GM23338 (cell line): ENCODE measurements at regions not wholly inside any gene's neighbourhood (a gene's known extent, or its start where the extent isn't known, plus 50 kb on each side); places are given as distances from the start of the nearest gene placed in this dataset.

Source experiments
- ATAC-seq: fragments of 200-7000 bp; cut with Tn5 transposase; 3 replicates; pipeline ENCODE4 v1.9.1; 2020
- DNase-seq: peaks from one replicate; pipeline ENCODE4 v3.0.0-alpha.2; 2015; ENCODE audit warnings: low spot score
- H2AFZ ChIP-seq: fragments of 200-600 bp; sonication (generic); 2 replicates; pipeline ENCODE4 v1.8.0; 2016; ENCODE audit warnings: antibody characterized with exemption, mild to moderate bottlenecking, moderate library complexity
- H3F3A ChIP-seq: fragments of 200-600 bp; sonication (generic); replicated peaks from 2 replicates; pipeline ENCODE4 v1.8.0; 2017; ENCODE audit warnings: antibody characterized with exemption, mixed run types, low read depth
- H3K27ac ChIP-seq: fragments of 200-600 bp; sonication (generic); 2 replicates; pipeline ENCODE4 v1.6.1; 2016; ENCODE audit warnings: low read depth
- H3K27me3 ChIP-seq: fragments of 200-600 bp; sonication (generic); 2 replicates; pipeline ENCODE4 v1.8.0; 2016; ENCODE audit warnings: mild to moderate bottlenecking, mixed run types, moderate library complexity; ENCODE audit not compliant: insufficient read depth
- H3K36me3 ChIP-seq: fragments of 200-600 bp; sonication (generic); 2 replicates; pipeline ENCODE4 v1.8.0; 2016; ENCODE audit warnings: mild to moderate bottlenecking; ENCODE audit not compliant: insufficient read depth
- H3K4me1 ChIP-seq: fragments of 200-600 bp; sonication (generic); 2 replicates; pipeline ENCODE4 v1.8.0; 2016; ENCODE audit warnings: mild to moderate bottlenecking, moderate library complexity; ENCODE audit not compliant: insufficient read depth
- H3K4me2 ChIP-seq: fragments of 200-600 bp; sonication (generic); 2 replicates; pipeline ENCODE4 v1.7.1; 2017; ENCODE audit warnings: mixed run types
- H3K4me3 ChIP-seq: fragments of 200-600 bp; sonication (generic); 2 replicates; pipeline ENCODE4 v1.6.1; 2016; ENCODE audit warnings: mixed run types
- H3K79me2 ChIP-seq: fragments of 200-600 bp; sonication (generic); replicated peaks from 2 replicates; pipeline ENCODE4 v1.8.0; 2017; ENCODE audit warnings: mild to moderate bottlenecking; ENCODE audit not compliant: insufficient read depth
- H3K9me2 ChIP-seq: fragments of 200-600 bp; sonication (generic); 2 replicates; pipeline ENCODE4 v1.8.0; 2017; ENCODE audit not compliant: insufficient read depth
- H4K20me1 ChIP-seq: fragments of 200-600 bp; sonication (generic); replicated peaks from 2 replicates; pipeline ENCODE4 v1.8.0; 2017; ENCODE audit warnings: mild to moderate bottlenecking; ENCODE audit not compliant: insufficient read depth
- H3K27ac Mint-ChIP-seq: 2 replicates; pipeline ENCODE4 v1.8.0; 2020; ENCODE audit warnings: inconsistent platforms, mild to moderate bottlenecking, moderate library complexity, mixed read lengths
- H3K27me3 Mint-ChIP-seq: 3 replicates; pipeline ENCODE4 v1.8.0; 2022; ENCODE audit warnings: low read depth, mild to moderate bottlenecking, moderate library complexity, mixed read lengths, inconsistent platforms; ENCODE audit not compliant: insufficient read depth, poor library complexity
- H3K36me3 Mint-ChIP-seq: 3 replicates; pipeline ENCODE4 v1.8.0; 2021; ENCODE audit warnings: low read depth, mild to moderate bottlenecking, inconsistent platforms, moderate library complexity, mixed read lengths
- H3K4me1 Mint-ChIP-seq: 3 replicates; pipeline ENCODE4 v1.8.0; 2020; ENCODE audit warnings: mild to moderate bottlenecking, inconsistent platforms, mixed read lengths
- H3K4me3 Mint-ChIP-seq: 3 replicates; pipeline ENCODE4 v1.8.0; 2021; ENCODE audit warnings: moderate library complexity, mild to moderate bottlenecking, inconsistent platforms, mixed read lengths
- H3K9me3 Mint-ChIP-seq: 3 replicates; pipeline ENCODE4 v1.8.0; 2020; ENCODE audit warnings: moderate library complexity, mild to moderate bottlenecking, inconsistent platforms, mixed read lengths
- CTCF ChIP-seq, 2 experiments: fragments of 200-600 bp in 1 of 2; sonication (generic) in 1 of 2; conservative IDR thresholded peaks; 2 replicates each; pipeline versions ENCODE4 v1.5.1 to v1.6.1; 2016 to 2017; ENCODE audit warnings: antibody characterized with exemption in 2 of 2, low read depth in 2 of 2, mild to moderate bottlenecking in 2 of 2, moderate library complexity in 1 of 2
- TF ChIP-seq, protein P1 (sequence below): fragments of 250-450 bp; sonication (Bioruptor Pico); IDR thresholded peaks from 2 replicates; pipeline ENCODE4 v1.5.0; 2020; ENCODE audit warnings: mild to moderate bottlenecking, moderate library complexity

GRCh38 chr11:8338138-8338537 lies 74.5 kb upstream of the LMO1 start:
- peaks cover 4% of the 10 kb centered on the region; the same call in 1 of the 2 replicates for H3K4me1 ChIP-seq
- peaks cover 38% of the 10 kb centered on the region for H3K4me1 Mint-ChIP-seq
- no peak overlapping the region for H3K4me3 ChIP-seq
- H3K27me3 ChIP-seq = no peaks in the 10 kb centered on the region
- no peaks in the 10 kb centered on the region for H3K9me2 ChIP-seq
- H4K20me1 ChIP-seq = no peaks in the 10 kb centered on the region
- ATAC-seq (peak; percentile 85), DNase-seq (peak; percentile 74)
- H3K27me3 Mint-ChIP-seq = peaks cover 14% of the 10 kb centered on the region
- H3K4me3 Mint-ChIP-seq = no peak overlapping the region
- no peaks in the 10 kb centered on the region; the same call in 2 of the 3 replicates for H3K9me3 Mint-ChIP-seq
- peak overlapping the region; percentile 54; the same call in 1 of the 2 replicates for H3K27ac Mint-ChIP-seq
- no peak overlapping the region for H3K27ac ChIP-seq
- H3F3A ChIP-seq = no peaks in the 10 kb centered on the region
- peak overlapping the region; percentile 48; the same call in 1 of the 2 replicates for H2AFZ ChIP-seq
- no peaks in the 10 kb centered on the region for H3K79me2 ChIP-seq
- TF ChIP-seq CTCF (conservative IDR thresholded peaks at IDR 0.05; ENCODE audit: low read depth in 2 of 2) = peak; percentile 89 to 91
- TF ChIP-seq, protein P1, sequence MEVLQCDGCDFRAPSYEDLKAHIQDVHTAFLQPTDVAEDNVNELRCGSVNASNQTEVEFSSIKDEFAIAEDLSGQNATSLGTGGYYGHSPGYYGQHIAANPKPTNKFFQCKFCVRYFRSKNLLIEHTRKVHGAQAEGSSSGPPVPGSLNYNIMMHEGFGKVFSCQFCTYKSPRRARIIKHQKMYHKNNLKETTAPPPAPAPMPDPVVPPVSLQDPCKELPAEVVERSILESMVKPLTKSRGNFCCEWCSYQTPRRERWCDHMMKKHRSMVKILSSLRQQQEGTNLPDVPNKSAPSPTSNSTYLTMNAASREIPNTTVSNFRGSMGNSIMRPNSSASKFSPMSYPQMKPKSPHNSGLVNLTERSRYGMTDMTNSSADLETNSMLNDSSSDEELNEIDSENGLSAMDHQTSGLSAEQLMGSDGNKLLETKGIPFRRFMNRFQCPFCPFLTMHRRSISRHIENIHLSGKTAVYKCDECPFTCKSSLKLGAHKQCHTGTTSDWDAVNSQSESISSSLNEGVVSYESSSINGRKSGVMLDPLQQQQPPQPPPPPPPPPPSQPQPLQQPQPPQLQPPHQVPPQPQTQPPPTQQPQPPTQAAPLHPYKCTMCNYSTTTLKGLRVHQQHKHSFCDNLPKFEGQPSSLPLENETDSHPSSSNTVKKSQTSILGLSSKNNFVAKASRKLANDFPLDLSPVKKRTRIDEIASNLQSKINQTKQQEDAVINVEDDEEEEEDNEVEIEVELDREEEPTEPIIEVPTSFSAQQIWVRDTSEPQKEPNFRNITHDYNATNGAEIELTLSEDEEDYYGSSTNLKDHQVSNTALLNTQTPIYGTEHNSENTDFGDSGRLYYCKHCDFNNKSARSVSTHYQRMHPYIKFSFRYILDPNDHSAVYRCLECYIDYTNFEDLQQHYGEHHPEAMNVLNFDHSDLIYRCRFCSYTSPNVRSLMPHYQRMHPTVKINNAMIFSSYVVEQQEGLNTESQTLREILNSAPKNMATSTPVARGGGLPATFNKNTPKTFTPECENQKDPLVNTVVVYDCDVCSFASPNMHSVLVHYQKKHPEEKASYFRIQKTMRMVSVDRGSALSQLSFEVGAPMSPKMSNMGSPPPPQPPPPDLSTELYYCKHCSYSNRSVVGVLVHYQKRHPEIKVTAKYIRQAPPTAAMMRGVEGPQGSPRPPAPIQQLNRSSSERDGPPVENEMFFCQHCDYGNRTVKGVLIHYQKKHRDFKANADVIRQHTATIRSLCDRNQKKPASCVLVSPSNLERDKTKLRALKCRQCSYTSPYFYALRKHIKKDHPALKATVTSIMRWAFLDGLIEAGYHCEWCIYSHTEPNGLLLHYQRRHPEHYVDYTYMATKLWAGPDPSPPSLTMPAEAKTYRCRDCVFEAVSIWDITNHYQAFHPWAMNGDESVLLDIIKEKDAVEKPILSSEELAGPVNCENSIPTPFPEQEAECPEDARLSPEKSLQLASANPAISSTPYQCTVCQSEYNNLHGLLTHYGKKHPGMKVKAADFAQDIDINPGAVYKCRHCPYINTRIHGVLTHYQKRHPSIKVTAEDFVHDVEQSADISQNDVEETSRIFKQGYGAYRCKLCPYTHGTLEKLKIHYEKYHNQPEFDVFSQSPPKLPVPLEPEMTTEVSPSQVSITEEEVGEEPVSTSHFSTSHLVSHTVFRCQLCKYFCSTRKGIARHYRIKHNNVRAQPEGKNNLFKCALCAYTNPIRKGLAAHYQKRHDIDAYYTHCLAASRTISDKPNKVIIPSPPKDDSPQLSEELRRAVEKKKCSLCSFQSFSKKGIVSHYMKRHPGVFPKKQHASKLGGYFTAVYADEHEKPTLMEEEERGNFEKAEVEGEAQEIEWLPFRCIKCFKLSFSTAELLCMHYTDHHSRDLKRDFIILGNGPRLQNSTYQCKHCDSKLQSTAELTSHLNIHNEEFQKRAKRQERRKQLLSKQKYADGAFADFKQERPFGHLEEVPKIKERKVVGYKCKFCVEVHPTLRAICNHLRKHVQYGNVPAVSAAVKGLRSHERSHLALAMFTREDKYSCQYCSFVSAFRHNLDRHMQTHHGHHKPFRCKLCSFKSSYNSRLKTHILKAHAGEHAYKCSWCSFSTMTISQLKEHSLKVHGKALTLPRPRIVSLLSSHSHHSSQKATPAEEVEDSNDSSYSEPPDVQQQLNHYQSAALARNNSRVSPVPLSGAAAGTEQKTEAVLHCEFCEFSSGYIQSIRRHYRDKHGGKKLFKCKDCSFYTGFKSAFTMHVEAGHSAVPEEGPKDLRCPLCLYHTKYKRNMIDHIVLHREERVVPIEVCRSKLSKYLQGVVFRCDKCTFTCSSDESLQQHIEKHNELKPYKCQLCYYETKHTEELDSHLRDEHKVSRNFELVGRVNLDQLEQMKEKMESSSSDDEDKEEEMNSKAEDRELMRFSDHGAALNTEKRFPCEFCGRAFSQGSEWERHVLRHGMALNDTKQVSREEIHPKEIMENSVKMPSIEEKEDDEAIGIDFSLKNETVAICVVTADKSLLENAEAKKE (CRISPR knock-in tag) = no peak
- H3K36me3 ChIP-seq = no peaks in the 10 kb centered on the region
- peak overlapping the region; percentile 58; the same call in 1 of the 2 replicates for H3K4me2 ChIP-seq
- no peaks in the 10 kb centered on the region for H3K36me3 Mint-ChIP-seq
